Lower lobe of right lung (tissue), 2 donors: ENCODE measurements at regions not wholly inside any gene's neighbourhood (a gene's known extent, or its start where the extent isn't known, plus 50 kb on each side); places are given as distances from the start of the nearest gene placed in this dataset.

Source experiments
- ATAC-seq, 2 donors: fragments of 200-7000 bp; cut with Tn5 transposase; one replicate each; pipeline ENCODE4 v1.9.1; 2020 to 2022; ENCODE audit warnings: mild to moderate bottlenecking in 2 of 2, moderate library complexity in 2 of 2
- DNase-seq: peaks from one replicate; pipeline ENCODE4 v3.0.0-alpha.2; 2020
- H3K27ac ChIP-seq: fragments of 200-600 bp; one replicate; pipeline ENCODE4 v1.8.0; 2022
- H3K27me3 ChIP-seq: fragments of 200-600 bp; one replicate; pipeline ENCODE4 v1.8.0; 2022; ENCODE audit warnings: low read depth
- H3K36me3 ChIP-seq: fragments of 200-600 bp; one replicate; pipeline ENCODE4 v1.8.0; 2022; ENCODE audit warnings: mild to moderate bottlenecking
- H3K4me1 ChIP-seq: fragments of 200-600 bp; one replicate; pipeline ENCODE4 v1.8.0; 2022
- H3K4me3 ChIP-seq: fragments of 200-600 bp; one replicate; pipeline ENCODE4 v1.8.0; 2022; ENCODE audit warnings: mild to moderate bottlenecking
- H3K9me3 ChIP-seq: fragments of 200-600 bp; one replicate; pipeline ENCODE4 v1.8.0; 2022
- intact Hi-C: fragments of 100-400 bp; cut with DNase I; formaldehyde crosslinking; loops from one replicate; pipeline ENCODE4 v1.11.0; 2022
- TF ChIP-seq, protein P1 (sequence below): fragments of 200-600 bp; IDR thresholded peaks from one replicate; pipeline ENCODE4 v1.8.0; 2022; ENCODE audit warnings: antibody characterized with exemption, mild to moderate bottlenecking
- donor health status: DM: no; HTN: yes; CAD: no; lungs with severe emphysema.

- ATAC-seq: no peak
- Histone ChIP-seq H3K9me3 (no peaks in the 10 kb centered on the region), H3K27me3 (no peaks in the 10 kb centered on the region), H3K4me3 (no peak overlapping the region), H3K36me3 (no peaks in the 10 kb centered on the region), H3K4me1 (no peaks in the 10 kb centered on the region), H3K27ac (no peak overlapping the region)
- no peak for DNase-seq
- TF ChIP-seq, protein P1, sequence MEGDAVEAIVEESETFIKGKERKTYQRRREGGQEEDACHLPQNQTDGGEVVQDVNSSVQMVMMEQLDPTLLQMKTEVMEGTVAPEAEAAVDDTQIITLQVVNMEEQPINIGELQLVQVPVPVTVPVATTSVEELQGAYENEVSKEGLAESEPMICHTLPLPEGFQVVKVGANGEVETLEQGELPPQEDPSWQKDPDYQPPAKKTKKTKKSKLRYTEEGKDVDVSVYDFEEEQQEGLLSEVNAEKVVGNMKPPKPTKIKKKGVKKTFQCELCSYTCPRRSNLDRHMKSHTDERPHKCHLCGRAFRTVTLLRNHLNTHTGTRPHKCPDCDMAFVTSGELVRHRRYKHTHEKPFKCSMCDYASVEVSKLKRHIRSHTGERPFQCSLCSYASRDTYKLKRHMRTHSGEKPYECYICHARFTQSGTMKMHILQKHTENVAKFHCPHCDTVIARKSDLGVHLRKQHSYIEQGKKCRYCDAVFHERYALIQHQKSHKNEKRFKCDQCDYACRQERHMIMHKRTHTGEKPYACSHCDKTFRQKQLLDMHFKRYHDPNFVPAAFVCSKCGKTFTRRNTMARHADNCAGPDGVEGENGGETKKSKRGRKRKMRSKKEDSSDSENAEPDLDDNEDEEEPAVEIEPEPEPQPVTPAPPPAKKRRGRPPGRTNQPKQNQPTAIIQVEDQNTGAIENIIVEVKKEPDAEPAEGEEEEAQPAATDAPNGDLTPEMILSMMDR: no peak
- intact Hi-C loops: no loop called here
Measured at GRCh38 chr12:5364036-5364770, 67.7 kb upstream of the NTF3 start.

DNA sequence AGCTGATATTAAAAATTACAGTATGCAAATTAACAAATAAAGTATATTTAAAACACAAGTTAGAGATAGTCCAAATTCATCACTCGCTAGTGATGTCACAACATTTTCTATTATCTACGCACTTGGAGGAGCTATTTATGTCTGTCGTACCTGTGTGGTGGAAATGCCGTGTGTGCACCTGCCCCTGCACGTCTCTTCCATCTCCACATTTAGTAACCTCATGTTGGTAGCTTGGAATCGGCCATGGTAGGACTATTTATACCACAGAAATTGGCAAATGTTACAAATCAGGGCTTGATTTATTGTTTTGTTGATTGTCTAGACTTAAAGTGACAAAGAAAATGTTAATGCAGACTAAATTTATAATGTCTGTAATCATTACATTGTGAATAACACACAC, 62.6 kb upstream of the NTF3 start:
- no peak for ATAC-seq
- Histone ChIP-seq H3K27ac (no peak overlapping the region), H3K9me3 (no peaks in the 10 kb centered on the region), H3K27me3 (no peaks in the 10 kb centered on the region), H3K36me3 (no peaks in the 10 kb centered on the region), H3K4me3 (no peak overlapping the region), H3K4me1 (no peaks in the 10 kb centered on the region)
- TF ChIP-seq, protein P1: no peak
- DNase-seq: no peak
- intact Hi-C loops: no loop called here

GRCh38 chr12:5371631-5372030, 60.3 kb upstream of the NTF3 start:
- Histone ChIP-seq H3K4me3 (no peak overlapping the region), H3K36me3 (no peaks in the 10 kb centered on the region), H3K27me3 (no peaks in the 10 kb centered on the region), H3K4me1 (no peaks in the 10 kb centered on the region), H3K27ac (no peak overlapping the region), H3K9me3 (no peaks in the 10 kb centered on the region)
- ATAC-seq (no peak), DNase-seq (no peak)
- TF ChIP-seq, protein P1: no peak
- intact Hi-C loops: no loop called here

DNA sequence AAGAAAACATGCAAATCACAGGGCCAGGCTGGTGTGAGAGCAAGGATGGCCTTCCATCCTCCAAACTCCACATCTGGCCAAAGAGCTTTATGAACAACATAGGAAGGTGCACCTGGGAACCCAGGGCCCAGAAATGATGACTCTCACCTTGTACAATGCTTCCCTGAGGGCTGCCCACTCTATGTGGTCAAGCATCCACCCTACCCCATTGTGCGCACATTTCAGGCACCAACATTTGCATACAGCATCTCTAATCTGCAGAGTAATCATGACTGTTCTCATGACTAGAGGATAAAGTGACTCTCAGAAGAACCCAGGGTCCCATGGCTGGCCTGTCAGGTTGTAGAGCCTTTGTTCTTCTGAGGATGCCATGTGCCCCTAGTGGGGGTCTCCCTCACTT, 57.2 kb upstream of the NTF3 start:
- Histone ChIP-seq H3K4me3 (no peak overlapping the region), H3K36me3 (no peaks in the 10 kb centered on the region), H3K4me1 (no peaks in the 10 kb centered on the region), H3K27me3 (no peaks in the 10 kb centered on the region), H3K27ac (no peak overlapping the region), H3K9me3 (no peaks in the 10 kb centered on the region)
- DNase-seq (no peak), ATAC-seq (no peak)
- TF ChIP-seq, protein P1: no peak
- intact Hi-C loops: no loop called here

DNA sequence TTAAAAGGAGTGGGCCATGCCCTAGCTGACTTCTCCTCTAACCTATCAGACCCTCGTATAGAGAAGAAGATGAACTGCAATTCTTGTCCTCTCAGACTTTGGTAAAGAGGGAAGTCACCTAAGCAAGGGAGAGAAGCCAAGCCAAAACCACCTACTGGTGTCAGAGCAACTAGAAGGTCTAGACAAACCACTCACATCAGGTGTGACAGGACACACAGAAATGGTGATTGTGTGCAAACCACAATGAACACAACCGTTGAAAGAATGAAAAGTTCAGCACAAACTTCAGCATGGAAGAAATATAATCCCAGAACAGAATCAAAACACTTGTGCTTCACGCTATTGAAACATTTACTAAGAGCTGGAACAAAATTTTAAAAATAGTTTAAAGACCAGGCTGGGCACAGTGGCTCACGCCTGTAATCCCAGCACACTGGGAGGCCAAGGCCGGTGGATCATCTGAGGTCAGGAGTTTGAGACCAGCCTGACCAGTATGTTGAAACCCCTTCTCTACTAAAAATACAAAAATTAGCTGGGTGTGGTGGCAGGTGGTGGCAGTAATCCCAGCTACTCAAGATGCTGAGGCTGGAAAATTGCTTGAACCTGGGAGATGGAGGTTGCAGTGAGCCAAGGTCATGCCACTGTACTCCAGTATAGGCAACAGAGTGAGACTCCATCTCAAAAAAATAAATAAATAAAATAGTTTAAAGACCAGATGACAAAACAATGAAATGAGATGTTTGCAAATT, 56.2 kb upstream of the NTF3 start:
- intact Hi-C loops: no loop called here
- Histone ChIP-seq H3K9me3 (no peaks in the 10 kb centered on the region), H3K27me3 (no peaks in the 10 kb centered on the region), H3K27ac (no peak overlapping the region), H3K4me1 (no peaks in the 10 kb centered on the region), H3K4me3 (no peak overlapping the region), H3K36me3 (no peaks in the 10 kb centered on the region)
- TF ChIP-seq, protein P1: no peak
- ATAC-seq: no peak
- no peak for DNase-seq
